Gastrocnemius medialis (tissue), 4 donors: ENCODE measurements at regions not wholly inside any gene's neighbourhood (a gene's known extent, or its start where the extent isn't known, plus 50 kb on each side); places are given as distances from the start of the nearest gene placed in this dataset.

ENCODE experiments used
- ATAC-seq, 2 donors: fragments of 150-250 bp; one replicate each; pipeline ENCODE4 v1.9.1; 2016
- DNase-seq, 2 donors: peaks; one replicate each; pipeline ENCODE4 v3.0.0-alpha.2; 2019
- H3K27ac ChIP-seq, 4 donors: fragments of 200-600 bp; sonication (generic); 1 replicate in 1 of 4; 2 replicates in 3 of 4; pipeline ENCODE4 v1.5.1; 2016 to 2018; ENCODE audit warnings: mild to moderate bottlenecking in 2 of 4, moderate library complexity in 1 of 4
- H3K27me3 ChIP-seq, 3 donors: fragments of 200-600 bp; sonication (generic) in 2 of 3; 1 replicate in 1 of 3; 2 replicates in 2 of 3; pipeline versions ENCODE4 v1.5.1 to v1.6.0; 2016 to 2019; ENCODE audit warnings: mild to moderate bottlenecking in 1 of 3, moderate library complexity in 1 of 3
- H3K36me3 ChIP-seq, 2 donors: fragments of 200-600 bp; sonication (generic) in 1 of 2; one replicate each; pipeline ENCODE4 v1.5.1; 2017 to 2018
- H3K4me1 ChIP-seq, 2 donors: fragments of 200-600 bp; sonication (generic) in 1 of 2; one replicate each; pipeline ENCODE4 v1.5.1; 2016 to 2017; ENCODE audit warnings: mild to moderate bottlenecking in 2 of 2
- H3K4me3 ChIP-seq, 4 donors: fragments of 200-600 bp; sonication (generic) in 3 of 4; 1 replicate in 1 of 4; 2 replicates in 3 of 4; pipeline ENCODE4 v1.5.1; 2016 to 2019; ENCODE audit warnings: mild to moderate bottlenecking in 2 of 4
- H3K9me3 ChIP-seq, 3 donors: fragments of 200-600 bp; sonication (generic) in 2 of 3; 1 replicate in 1 of 3; 2 replicates in 2 of 3; pipeline ENCODE4 v1.5.1; 2016 to 2019
- CTCF ChIP-seq, 5 experiments: fragments of 450-650 bp in 3 of 5; fragments of 200-600 bp in 2 of 5; sonication (generic) in 2 of 5; IDR thresholded peaks in 4 of 5; conservative IDR thresholded peaks in 1 of 5; 1 replicate in 4 of 5; 2 replicates in 1 of 5; pipeline ENCODE4 v1.5.1; 2016 to 2019; ENCODE audit warnings: antibody characterized with exemption in 5 of 5, mild to moderate bottlenecking in 3 of 5, moderate library complexity in 3 of 5
- POLR2A ChIP-seq, 2 donors: fragments of 450-650 bp; IDR thresholded peaks; one replicate each; pipeline ENCODE4 v1.6.1; 2017; ENCODE audit warnings: antibody characterized with exemption in 2 of 2, mild to moderate bottlenecking in 2 of 2, moderate library complexity in 2 of 2
- in situ Hi-C, 4 donors: fragments of 200-750 bp; cut with MboI; loops; one replicate each; pipeline versions ENCODE4 v1.15.0 to v1.8.0; 2017; ENCODE audit warnings: low sequenced_read_pairs in 4 of 4
- intact Hi-C: fragments of 100-400 bp; cut with DNase I; formaldehyde crosslinking; loops from one replicate; pipeline ENCODE4 v1.15.1; 2023; ENCODE audit warnings: low total_unique reads

DNA sequence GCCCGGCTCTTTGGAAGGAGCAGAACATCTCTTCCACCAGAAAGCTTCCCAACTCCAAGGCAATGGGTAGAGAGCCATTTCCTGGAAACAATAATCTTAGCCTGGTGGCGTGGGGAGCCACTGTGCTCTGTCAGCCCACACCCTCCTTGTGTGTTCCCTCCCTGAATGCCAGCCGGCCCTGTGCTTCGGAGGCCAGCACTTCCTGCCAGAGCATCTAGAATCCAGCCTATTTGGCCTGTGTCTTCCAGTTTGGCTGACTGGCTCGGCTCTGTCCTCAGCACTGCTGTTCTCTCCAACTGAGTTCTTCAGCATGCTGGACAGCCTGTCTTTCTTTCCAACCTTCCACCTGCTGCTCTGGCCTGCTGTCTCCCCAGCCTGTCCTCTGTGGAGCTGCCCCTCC is 349.3 kb downstream of the MFSD1 start:
- in situ Hi-C loops (no loop called here), intact Hi-C loops (no loop called here)
- no peaks in the 10 kb centered on the region for H3K36me3 ChIP-seq
- DNase-seq = no peak
- H3K4me3 ChIP-seq = no peak overlapping the region
- TF ChIP-seq POLR2A (IDR thresholded peaks at IDR 0.05) (no peak), CTCF (IDR thresholded peaks at IDR 0.05 in 4 of 5, conservative IDR thresholded peaks at IDR 0.05 in 1 of 5) (no peak)
- H3K27me3 ChIP-seq = no peaks in the 10 kb centered on the region
- ATAC-seq = no peak
- no peaks in the 10 kb centered on the region for H3K9me3 ChIP-seq
- no peaks in the 10 kb centered on the region for H3K4me1 ChIP-seq
- H3K27ac ChIP-seq = no peak overlapping the region

GRCh38 chr3:159157275-159157674 is 355.4 kb downstream of the MFSD1 start:
- no peak for DNase-seq
- TF ChIP-seq CTCF (IDR thresholded peaks at IDR 0.05 in 4 of 5, conservative IDR thresholded peaks at IDR 0.05 in 1 of 5) = no peak
- no peak for TF ChIP-seq POLR2A (IDR thresholded peaks at IDR 0.05)

GRCh38 chr3:159158213-159158612 is 356.4 kb downstream of the MFSD1 start:
- no peaks in the 10 kb centered on the region for H3K9me3 ChIP-seq
- in situ Hi-C loops = no loop called here
- no peaks in the 10 kb centered on the region for H3K36me3 ChIP-seq
- no peaks in the 10 kb centered on the region for H3K4me1 ChIP-seq
- no peak overlapping the region for H3K4me3 ChIP-seq
- DNase-seq (no peak), ATAC-seq (no peak)
- H3K27me3 ChIP-seq = no peaks in the 10 kb centered on the region
- intact Hi-C loops = no loop called here
- no peak overlapping the region for H3K27ac ChIP-seq
- TF ChIP-seq CTCF (IDR thresholded peaks at IDR 0.05 in 4 of 5, conservative IDR thresholded peaks at IDR 0.05 in 1 of 5) (no peak), POLR2A (IDR thresholded peaks at IDR 0.05) (no peak)

More at GRCh38 chr3:159157275-159157674, 355.4 kb downstream of the MFSD1 start:
- ATAC-seq = no peak
- Histone ChIP-seq H3K4me1 (no peaks in the 10 kb centered on the region), H3K27me3 (no peaks in the 10 kb centered on the region), H3K36me3 (no peaks in the 10 kb centered on the region), H3K9me3 (no peaks in the 10 kb centered on the region), H3K27ac (no peak overlapping the region), H3K4me3 (no peak overlapping the region)
- intact Hi-C loops (no loop called here), in situ Hi-C loops (no loop called here)

DNA sequence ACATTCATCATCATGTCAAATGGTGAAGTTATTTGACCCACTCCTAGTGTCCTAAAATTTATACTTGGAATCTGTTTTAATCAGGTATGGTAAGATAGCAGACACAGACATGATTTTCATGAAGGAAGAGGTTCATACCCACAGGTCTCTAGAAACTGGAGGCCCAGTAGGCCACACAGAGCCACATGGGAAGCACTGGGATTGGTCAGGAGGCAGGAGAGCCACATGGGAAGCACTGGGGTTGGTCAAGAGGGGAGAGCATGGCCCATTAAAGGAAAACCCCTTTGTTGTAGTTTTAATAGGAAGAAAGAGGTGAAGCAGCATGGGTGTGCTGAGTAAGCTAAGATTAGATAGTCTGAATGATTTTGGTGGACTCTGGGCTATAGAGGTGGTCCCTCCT is 356.9 kb downstream of the MFSD1 start:
- H3K36me3 ChIP-seq = no peaks in the 10 kb centered on the region
- no peak overlapping the region for H3K27ac ChIP-seq
- H3K27me3 ChIP-seq = no peaks in the 10 kb centered on the region
- DNase-seq (no peak), ATAC-seq (no peak)
- no peaks in the 10 kb centered on the region for H3K4me1 ChIP-seq
- no peaks in the 10 kb centered on the region for H3K9me3 ChIP-seq
- no peak overlapping the region for H3K4me3 ChIP-seq
- intact Hi-C loops = no loop called here
- in situ Hi-C loops = no loop called here
- TF ChIP-seq CTCF (IDR thresholded peaks at IDR 0.05 in 4 of 5, conservative IDR thresholded peaks at IDR 0.05 in 1 of 5) = no peak
- no peak for TF ChIP-seq POLR2A (IDR thresholded peaks at IDR 0.05)

- H3K4me1 ChIP-seq = no peaks in the 10 kb centered on the region
- intact Hi-C loops = no loop called here
These were observed 357.7 kb downstream of the MFSD1 start for GRCh38 chr3:159159546-159159945.

More at GRCh38 chr3:159159546-159159945, 357.7 kb downstream of the MFSD1 start:
- DNase-seq (no peak), ATAC-seq (no peak)
- Histone ChIP-seq H3K4me3 (no peak overlapping the region), H3K9me3 (no peaks in the 10 kb centered on the region), H3K27ac (no peak overlapping the region), H3K27me3 (no peaks in the 10 kb centered on the region), H3K36me3 (no peaks in the 10 kb centered on the region)
- in situ Hi-C loops = no loop called here
- TF ChIP-seq POLR2A (IDR thresholded peaks at IDR 0.05) (no peak), CTCF (IDR thresholded peaks at IDR 0.05 in 4 of 5, conservative IDR thresholded peaks at IDR 0.05 in 1 of 5) (no peak)
